Spleen (tissue), 11 donors: ENCODE measurements at regions not wholly inside any gene's neighbourhood (a gene's known extent, or its start where the extent isn't known, plus 50 kb on each side); places are given as distances from the start of the nearest gene placed in this dataset.

Experiments used
- DNase-seq: peaks from one replicate; pipeline ENCODE4 v3.0.0-alpha.2; 2020
- H3K27ac ChIP-seq, 8 donors: fragments of 200-600 bp; sonication (generic) in 7 of 8; 1 replicate in 4 of 8; 2 replicates in 4 of 8; pipeline versions ENCODE4 v1.5.0 to v1.8.0; 2016 to 2021; ENCODE audit warnings: inconsistent platforms in 4 of 8, mild to moderate bottlenecking in 4 of 8, moderate library complexity in 1 of 8
- H3K27me3 ChIP-seq, 7 donors: fragments of 200-600 bp; sonication (generic) in 6 of 7; replicated peaks in 1 of 7; 1 replicate in 4 of 7; 2 replicates in 3 of 7; pipeline versions ENCODE4 v1.5.0 to v1.8.0; 2016 to 2021; ENCODE audit warnings: inconsistent platforms in 3 of 7, mild to moderate bottlenecking in 1 of 7
- H3K36me3 ChIP-seq, 6 donors: fragments of 200-600 bp; sonication (generic) in 5 of 6; 1 replicate in 4 of 6; 2 replicates in 2 of 6; pipeline versions ENCODE4 v1.5.0 to v1.8.0; 2016 to 2021; ENCODE audit warnings: inconsistent platforms in 2 of 6
- H3K4me1 ChIP-seq, 6 donors: fragments of 200-600 bp; sonication (generic) in 5 of 6; 1 replicate in 3 of 6; 2 replicates in 3 of 6; pipeline versions ENCODE4 v1.5.0 to v1.8.0; 2016 to 2021; ENCODE audit warnings: inconsistent platforms in 3 of 6
- H3K4me3 ChIP-seq, 8 donors: fragments of 200-600 bp; sonication (generic) in 7 of 8; 1 replicate in 4 of 8; 2 replicates in 4 of 8; pipeline versions ENCODE4 v1.5.0 to v1.8.0; 2016 to 2021; ENCODE audit warnings: inconsistent platforms in 4 of 8, mild to moderate bottlenecking in 4 of 8, moderate library complexity in 2 of 8
- H3K9me3 ChIP-seq, 8 donors: fragments of 200-600 bp; sonication (generic) in 7 of 8; 1 replicate in 4 of 8; 2 replicates in 4 of 8; pipeline versions ENCODE4 v1.5.0 to v1.8.0; 2016 to 2021; ENCODE audit warnings: inconsistent platforms in 4 of 8
- CTCF ChIP-seq, 11 experiments: fragments of 200-600 bp in 7 of 11; fragments of 450-650 bp in 4 of 11; sonication (generic) in 4 of 11; IDR thresholded peaks in 8 of 11; conservative IDR thresholded peaks in 3 of 11; 1 replicate in 7 of 11; 2 replicates in 4 of 11; pipeline versions ENCODE4 v1.4.0 to v1.8.0; 2016 to 2021; ENCODE audit warnings: antibody characterized with exemption in 11 of 11, inconsistent platforms in 4 of 11, mild to moderate bottlenecking in 1 of 11
- POLR2A ChIP-seq, 3 donors: fragments of 450-650 bp; IDR thresholded peaks; one replicate each; pipeline ENCODE4 v1.5.1; 2017; ENCODE audit warnings: antibody characterized with exemption in 3 of 3, mild to moderate bottlenecking in 1 of 3
- POLR2AphosphoS5 ChIP-seq, 3 donors: sonication (generic); formaldehyde crosslinking; IDR thresholded peaks; one replicate each; pipeline ENCODE4 v1.5.1; 2017; ENCODE audit warnings: antibody characterized with exemption in 3 of 3
- WGBS, 5 donors: extraction: QIAGEN DNeasy Blood & Tissue Kit in 3 of 5; methylation state at CpG; one replicate each; pipeline versions ENCODE4 v1.1.5 to v1.1.7; 2013 to 2018; 5-methylcytosine and 5-hydroxymethylcytosine counted together
- intact Hi-C: fragments of 100-400 bp; cut with DNase I; formaldehyde crosslinking; loops from one replicate; pipeline ENCODE4 v1.15.0; 2023; ENCODE audit warnings: low total_unique reads
- donor health status: healthy with polysubstance abuse.
- donor health status: DM: no; HTN: no; CAD: no; lungs with moderate emphysema.
- donor health status: DM: no; HTN: no; CAD: no.
- donor health status: Bipolar disorder and iron deficiency.
- donor health status: healthy.
- donor health status: DM: no; HTN: no; CAD: no.
- donor health status: DM: yes; HTN: yes; CAD: no.

GRCh38 chr13:22563272-22563671 is 617.5 kb upstream of the SGCG start:
- TF ChIP-seq POLR2A (IDR thresholded peaks at IDR 0.05) (no peak), POLR2AphosphoS5 (IDR thresholded peaks at IDR 0.05) (no peak), CTCF (IDR thresholded peaks at IDR 0.05 in 8 of 11, conservative IDR thresholded peaks at IDR 0.05 in 3 of 11) (no peak)
- no peak overlapping the region for H3K4me3 ChIP-seq
- H3K27ac ChIP-seq: no peak overlapping the region
- intact Hi-C loops: no loop called here
- peaks cover 0 to 36% (median 26%) of the 10 kb centered on the region in 8 donors for H3K9me3 ChIP-seq
- H3K4me1 ChIP-seq: no peaks in the 10 kb centered on the region
- H3K36me3 ChIP-seq: no peaks in the 10 kb centered on the region
- DNase-seq: no peak
- H3K27me3 ChIP-seq: no peaks in the 10 kb centered on the region

- intact Hi-C loops: no loop called here
- DNase-seq: no peak
- Histone ChIP-seq H3K4me1 (no peaks in the 10 kb centered on the region), H3K9me3 (peaks cover 0 to 14% (median 4%) of the 10 kb centered on the region in 8 donors), H3K36me3 (no peaks in the 10 kb centered on the region), H3K4me3 (no peak overlapping the region), H3K27ac (no peak overlapping the region), H3K27me3 (no peaks in the 10 kb centered on the region)
- WGBS, 5 donors: 79 to 94% (median 88%) methylated on average over 2 of the region's 2 CpGs
- TF ChIP-seq POLR2A (IDR thresholded peaks at IDR 0.05) (no peak), CTCF (IDR thresholded peaks at IDR 0.05 in 8 of 11, conservative IDR thresholded peaks at IDR 0.05 in 3 of 11) (no peak), POLR2AphosphoS5 (IDR thresholded peaks at IDR 0.05) (no peak)
These were observed 611.0 kb upstream of the SGCG start for GRCh38 chr13:22569811-22570210.

- H3K27me3 ChIP-seq: no peaks in the 10 kb centered on the region
- H3K36me3 ChIP-seq: no peaks in the 10 kb centered on the region
- 56 to 69% (median 64%) methylated on average over 4 of the region's 4 CpGs for WGBS, 5 donors
- H3K4me3 ChIP-seq: no peak overlapping the region
- TF ChIP-seq POLR2A (IDR thresholded peaks at IDR 0.05) (no peak), POLR2AphosphoS5 (IDR thresholded peaks at IDR 0.05) (no peak), CTCF (IDR thresholded peaks at IDR 0.05 in 8 of 11, conservative IDR thresholded peaks at IDR 0.05 in 3 of 11) (no peak)
- H3K4me1 ChIP-seq: no peaks in the 10 kb centered on the region
- H3K27ac ChIP-seq: no peak overlapping the region
- no peak for DNase-seq
- H3K9me3 ChIP-seq: peaks cover 0 to 18% (median 3%) of the 10 kb centered on the region in 8 donors
- intact Hi-C loops: no loop called here
These were observed 590.9 kb upstream of the SGCG start for GRCh38 chr13:22589880-22590279.

GRCh38 chr13:22592515-22592914 is 588.3 kb upstream of the SGCG start:
- H3K27ac ChIP-seq: no peak overlapping the region
- no peaks in the 10 kb centered on the region for H3K36me3 ChIP-seq
- no peaks in the 10 kb centered on the region for H3K9me3 ChIP-seq
- intact Hi-C loops: no loop called here
- no peak for DNase-seq
- TF ChIP-seq POLR2AphosphoS5 (IDR thresholded peaks at IDR 0.05) (no peak), CTCF (IDR thresholded peaks at IDR 0.05 in 8 of 11, conservative IDR thresholded peaks at IDR 0.05 in 3 of 11) (no peak), POLR2A (IDR thresholded peaks at IDR 0.05) (no peak)
- H3K4me3 ChIP-seq: no peak overlapping the region
- no peaks in the 10 kb centered on the region for H3K4me1 ChIP-seq
- no peaks in the 10 kb centered on the region for H3K27me3 ChIP-seq
